Activated CD8-positive, alpha-beta T cell treated with anti-CD3 and anti-CD28 coated beads, Interleukin-2, amount 10 ng/mL, durations not matched to agents 7 days and 5 days (primary cell): ENCODE measurements at regions not wholly inside any gene's neighbourhood (a gene's known extent, or its start where the extent isn't known, plus 50 kb on each side); places are given as distances from the start of the nearest gene placed in this dataset.

Source experiments
- ATAC-seq: fragments of 150-1000 bp; cut with Tn5 transposase; one replicate; pipeline ENCODE4 v1.10.0; 2021; ENCODE audit warnings: moderate library complexity
- CTCF ChIA-PET: fragments of 350-600 bp; sonication (Branson Sonifier 250); formaldehyde crosslinking; loops from one replicate; lab custom pipeline; 2021; ENCODE audit warnings: antibody characterized with exemption; lab: Charles Lee
- POLR2A ChIA-PET: fragments of 350-600 bp; sonication (Branson Sonifier 250); formaldehyde crosslinking; loops from one replicate; lab custom pipeline; 2021; ENCODE audit warnings: antibody characterized with exemption; lab: Charles Lee
- DNase-seq: peaks from one replicate; pipeline ENCODE4 v3.0.0-alpha.2; 2020
- H3K27ac Mint-ChIP-seq: one replicate; pipeline ENCODE4 v1.8.0; 2021; ENCODE audit warnings: mild to moderate bottlenecking, mixed read lengths
- H3K27me3 Mint-ChIP-seq: one replicate; pipeline ENCODE4 v1.8.0; 2021; ENCODE audit warnings: low read depth, mixed read lengths
- H3K36me3 Mint-ChIP-seq: one replicate; pipeline ENCODE4 v1.8.0; 2021; ENCODE audit warnings: low read depth, mixed read lengths
- H3K4me1 Mint-ChIP-seq: one replicate; pipeline ENCODE4 v1.8.0; 2021; ENCODE audit warnings: low read depth, mixed read lengths
- H3K4me3 Mint-ChIP-seq: one replicate; pipeline ENCODE4 v1.8.0; 2021; ENCODE audit warnings: mild to moderate bottlenecking, mixed read lengths
- H3K9me3 Mint-ChIP-seq: one replicate; pipeline ENCODE4 v1.8.0; 2022; ENCODE audit warnings: mixed read lengths; ENCODE audit not compliant: insufficient read depth

GRCh38 chr6:14571001-14571400, 453.4 kb downstream of the CD83 start:
- Mint-ChIP-seq H3K9me3 (no peaks in the 10 kb centered on the region), H3K27me3 (peaks cover 14% of the 10 kb centered on the region), H3K4me1 (no peaks in the 10 kb centered on the region), H3K36me3 (no peaks in the 10 kb centered on the region), H3K4me3 (no peak overlapping the region), H3K27ac (no peak overlapping the region)
- POLR2A ChIA-PET = interaction anchor here (0.6 kb wide), 1 partner anchor 43 kb away, joined by 3 read pairs; no protein-coding TSS in a partner anchor
- DNase-seq (no peak), ATAC-seq (no peak)
- CTCF ChIA-PET = no interaction called here

- ATAC-seq (no peak), DNase-seq (no peak)
- H3K4me3 Mint-ChIP-seq = no peak overlapping the region
- no peaks in the 10 kb centered on the region for H3K4me1 Mint-ChIP-seq
- CTCF ChIA-PET = no interaction called here
- H3K27ac Mint-ChIP-seq = no peak overlapping the region
- no peaks in the 10 kb centered on the region for H3K36me3 Mint-ChIP-seq
- POLR2A ChIA-PET = no interaction called here
- peaks cover 12% of the 10 kb centered on the region for H3K27me3 Mint-ChIP-seq
- no peaks in the 10 kb centered on the region for H3K9me3 Mint-ChIP-seq
Measured at GRCh38 chr6:14571746-14572145, 454.2 kb downstream of the CD83 start.

DNA sequence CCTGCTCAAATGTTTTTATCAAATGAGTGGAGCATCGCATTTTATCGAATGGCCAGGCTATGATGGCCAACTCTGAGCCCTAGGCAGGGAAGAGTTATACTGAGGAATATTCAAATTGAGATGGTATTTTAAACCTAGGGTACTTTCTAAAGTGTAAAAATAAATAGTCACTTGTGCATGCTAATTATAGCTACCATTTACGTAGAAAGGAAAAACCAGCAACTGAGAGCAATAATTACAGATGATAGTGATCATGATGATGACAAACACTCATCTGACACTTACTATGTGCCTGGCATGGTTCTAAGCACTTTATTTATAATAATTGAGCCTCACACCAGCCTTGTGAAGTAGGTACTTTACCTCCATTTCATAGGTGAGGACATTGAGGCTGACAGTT, 455.7 kb downstream of the CD83 start:
- no peaks in the 10 kb centered on the region for H3K9me3 Mint-ChIP-seq
- ChIA-PET POLR2A (no interaction called here), CTCF (no interaction called here)
- H3K27ac Mint-ChIP-seq = no peak overlapping the region
- DNase-seq (no peak), ATAC-seq (no peak)
- H3K36me3 Mint-ChIP-seq = no peaks in the 10 kb centered on the region
- H3K4me3 Mint-ChIP-seq = no peak overlapping the region
- peaks cover 6% of the 10 kb centered on the region for H3K27me3 Mint-ChIP-seq
- H3K4me1 Mint-ChIP-seq = no peaks in the 10 kb centered on the region

DNA sequence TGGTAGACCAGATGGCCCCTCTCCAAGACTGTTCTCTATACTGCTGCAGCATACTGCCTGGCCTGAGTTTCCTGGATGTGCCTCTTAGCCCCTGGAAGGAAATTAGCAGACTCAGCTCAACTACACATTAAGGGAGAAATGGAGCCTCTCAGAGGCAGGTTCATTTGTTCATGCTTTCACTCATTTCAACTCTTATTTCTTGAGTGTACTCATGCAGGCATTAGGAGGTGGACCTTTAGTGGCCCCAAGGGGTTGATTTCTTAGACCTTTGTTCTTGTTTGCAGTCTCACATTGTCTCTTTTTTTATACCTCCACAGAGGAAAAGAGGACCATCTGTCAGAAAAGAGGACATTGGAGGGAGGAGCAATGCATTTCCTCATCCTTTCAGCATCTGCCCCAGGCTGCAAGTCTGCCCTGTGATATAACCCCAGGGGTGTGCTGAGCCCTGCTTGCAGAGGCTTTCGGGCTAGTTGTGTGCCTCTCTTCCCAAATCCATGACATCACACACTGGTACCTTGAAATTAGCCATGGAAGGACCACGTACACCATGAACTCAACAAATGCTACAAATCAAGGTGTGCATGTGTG, 456.2 kb downstream of the CD83 start:
- ChIA-PET POLR2A (no interaction called here), CTCF (no interaction called here)
- DNase-seq = no peak
- Mint-ChIP-seq H3K4me3 (no peak overlapping the region), H3K27ac (no peak overlapping the region), H3K36me3 (no peaks in the 10 kb centered on the region), H3K27me3 (peaks cover 6% of the 10 kb centered on the region), H3K4me1 (no peaks in the 10 kb centered on the region), H3K9me3 (no peaks in the 10 kb centered on the region)
- ATAC-seq = no peak

DNA sequence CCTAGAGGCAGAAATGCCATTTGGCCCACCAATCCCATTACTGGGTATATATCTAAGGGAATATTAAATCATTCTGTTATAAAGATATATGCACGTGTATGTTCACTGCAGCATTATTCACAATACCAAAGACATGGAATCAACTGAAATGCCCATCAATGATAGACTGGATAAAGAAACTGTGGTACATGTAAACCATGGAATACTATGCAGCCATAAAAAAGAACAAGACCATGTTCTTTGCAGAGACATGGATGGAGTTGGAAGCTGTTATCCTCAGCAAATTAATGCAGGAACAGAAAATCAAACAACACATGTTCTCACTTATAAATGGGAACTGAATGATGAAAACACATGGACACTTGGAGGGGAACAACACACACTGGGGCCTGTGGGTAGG, 458.4 kb downstream of the CD83 start:
- POLR2A ChIA-PET = no interaction called here
- Mint-ChIP-seq H3K4me3 (no peak overlapping the region), H3K9me3 (no peaks in the 10 kb centered on the region), H3K36me3 (no peaks in the 10 kb centered on the region), H3K27me3 (no peaks in the 10 kb centered on the region), H3K4me1 (no peaks in the 10 kb centered on the region), H3K27ac (no peak overlapping the region)
- ATAC-seq = no peak
- CTCF ChIA-PET = no interaction called here
- no peak for DNase-seq

DNA sequence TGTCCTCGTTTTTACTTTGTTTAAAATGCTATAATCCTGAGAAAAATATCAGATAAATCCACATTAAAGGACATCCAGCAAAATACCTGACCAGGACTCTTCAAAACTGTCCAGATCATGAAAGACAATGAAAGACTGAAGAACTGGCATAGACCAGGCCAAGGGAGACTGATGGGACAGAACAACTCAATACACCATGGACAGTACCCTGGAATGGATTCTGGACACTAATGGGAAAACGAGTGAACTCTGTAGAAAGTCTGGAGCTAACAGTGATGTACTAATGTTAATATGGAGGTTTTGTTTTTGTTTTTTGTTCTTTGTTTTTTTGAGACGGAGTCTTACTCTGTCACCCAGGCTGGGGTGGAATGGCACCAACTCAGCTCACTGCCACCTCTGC, 461.4 kb downstream of the CD83 start:
- ChIA-PET CTCF (no interaction called here), POLR2A (no interaction called here)
- no peaks in the 10 kb centered on the region for H3K4me1 Mint-ChIP-seq
- no peak for DNase-seq
- no peak overlapping the region for H3K27ac Mint-ChIP-seq
- no peaks in the 10 kb centered on the region for H3K36me3 Mint-ChIP-seq
- no peak overlapping the region for H3K4me3 Mint-ChIP-seq
- H3K27me3 Mint-ChIP-seq = no peaks in the 10 kb centered on the region
- no peaks in the 10 kb centered on the region for H3K9me3 Mint-ChIP-seq
- no peak for ATAC-seq

GRCh38 chr6:14582749-14583148, 465.2 kb downstream of the CD83 start:
- Mint-ChIP-seq H3K4me3 (no peak overlapping the region), H3K4me1 (no peaks in the 10 kb centered on the region), H3K36me3 (no peaks in the 10 kb centered on the region), H3K27me3 (peaks cover 3% of the 10 kb centered on the region), H3K9me3 (no peaks in the 10 kb centered on the region), H3K27ac (no peak overlapping the region)
- POLR2A ChIA-PET = no interaction called here
- no peak for ATAC-seq
- DNase-seq = no peak
- CTCF ChIA-PET = interaction anchor here (0.6 kb wide), 1 partner anchor 50 kb away, joined by 3 read pairs; no protein-coding TSS in a partner anchor

- DNase-seq = no peak
- ChIA-PET POLR2A (no interaction called here), CTCF (no interaction called here)
- no peaks in the 10 kb centered on the region for H3K36me3 Mint-ChIP-seq
- H3K4me1 Mint-ChIP-seq = no peaks in the 10 kb centered on the region
- peaks cover 8% of the 10 kb centered on the region for H3K27me3 Mint-ChIP-seq
- no peak overlapping the region for H3K4me3 Mint-ChIP-seq
- no peak overlapping the region for H3K27ac Mint-ChIP-seq
- H3K9me3 Mint-ChIP-seq = no peaks in the 10 kb centered on the region
- ATAC-seq = no peak
Measured at GRCh38 chr6:14583826-14584225, 466.3 kb downstream of the CD83 start.

GRCh38 chr6:14584450-14584849, 466.9 kb downstream of the CD83 start:
- Mint-ChIP-seq H3K4me3 (no peak overlapping the region), H3K27ac (no peak overlapping the region), H3K4me1 (no peaks in the 10 kb centered on the region), H3K36me3 (no peaks in the 10 kb centered on the region), H3K9me3 (no peaks in the 10 kb centered on the region), H3K27me3 (peaks cover 8% of the 10 kb centered on the region)
- DNase-seq = no peak
- CTCF ChIA-PET = no interaction called here
- POLR2A ChIA-PET = no interaction called here
- no peak for ATAC-seq

DNA sequence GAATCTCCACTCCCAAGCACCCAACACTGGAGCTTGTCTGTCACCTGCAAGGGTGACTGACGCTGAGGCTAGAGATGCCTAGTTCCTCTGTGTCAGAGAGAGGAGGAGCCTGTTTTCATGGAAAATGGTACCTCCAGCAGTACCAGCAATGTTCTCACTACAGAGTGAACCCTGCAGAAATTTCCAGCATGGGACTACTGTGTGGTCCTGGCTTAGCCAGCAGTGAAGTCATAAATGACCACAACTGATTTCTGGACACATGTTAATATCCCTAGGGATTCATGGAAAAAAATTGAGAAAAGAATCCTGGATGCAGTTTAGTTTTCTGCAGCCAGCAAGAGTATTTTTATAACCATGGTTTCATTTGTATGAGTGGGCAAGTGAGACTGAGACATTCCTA, 468.1 kb downstream of the CD83 start:
- DNase-seq (no peak), ATAC-seq (no peak)
- H3K27me3 Mint-ChIP-seq = peaks cover 10% of the 10 kb centered on the region
- ChIA-PET CTCF (no interaction called here), POLR2A (no interaction called here)
- H3K4me1 Mint-ChIP-seq = no peaks in the 10 kb centered on the region
- no peak overlapping the region for H3K27ac Mint-ChIP-seq
- H3K4me3 Mint-ChIP-seq = no peak overlapping the region
- H3K36me3 Mint-ChIP-seq = no peaks in the 10 kb centered on the region
- H3K9me3 Mint-ChIP-seq = no peaks in the 10 kb centered on the region

DNA sequence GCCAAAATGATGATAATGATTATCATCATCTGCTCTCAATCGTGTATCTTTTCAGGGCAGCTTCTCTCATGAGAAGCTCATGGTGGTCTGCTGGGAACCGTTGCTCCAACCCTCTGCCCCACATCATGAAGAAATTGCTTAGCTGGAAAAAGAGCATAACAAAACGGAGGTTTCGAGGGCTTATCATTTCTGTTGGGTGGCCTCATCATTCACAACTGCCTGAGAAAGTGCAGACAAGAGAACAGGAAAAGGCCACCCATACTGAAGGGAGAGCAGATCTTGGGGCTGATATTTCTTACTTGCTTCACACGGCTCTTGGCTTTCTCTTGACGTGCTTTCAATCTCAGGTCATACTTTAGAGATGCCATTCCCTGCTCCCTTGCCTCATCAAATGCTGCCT, 471.6 kb downstream of the CD83 start:
- Mint-ChIP-seq H3K36me3 (no peaks in the 10 kb centered on the region), H3K4me3 (no peak overlapping the region), H3K27ac (no peak overlapping the region), H3K4me1 (no peaks in the 10 kb centered on the region), H3K9me3 (no peaks in the 10 kb centered on the region), H3K27me3 (peaks cover 10% of the 10 kb centered on the region)
- DNase-seq = no peak
- ATAC-seq = no peak
- POLR2A ChIA-PET = no interaction called here
- CTCF ChIA-PET = interaction anchor here (1.2 kb wide), 1 partner anchor 26 kb away, joined by 3 read pairs; no protein-coding TSS in a partner anchor

- H3K27ac Mint-ChIP-seq = no peak overlapping the region
Measured at GRCh38 chr6:14590586-14590985, 473.0 kb downstream of the CD83 start.

DNA sequence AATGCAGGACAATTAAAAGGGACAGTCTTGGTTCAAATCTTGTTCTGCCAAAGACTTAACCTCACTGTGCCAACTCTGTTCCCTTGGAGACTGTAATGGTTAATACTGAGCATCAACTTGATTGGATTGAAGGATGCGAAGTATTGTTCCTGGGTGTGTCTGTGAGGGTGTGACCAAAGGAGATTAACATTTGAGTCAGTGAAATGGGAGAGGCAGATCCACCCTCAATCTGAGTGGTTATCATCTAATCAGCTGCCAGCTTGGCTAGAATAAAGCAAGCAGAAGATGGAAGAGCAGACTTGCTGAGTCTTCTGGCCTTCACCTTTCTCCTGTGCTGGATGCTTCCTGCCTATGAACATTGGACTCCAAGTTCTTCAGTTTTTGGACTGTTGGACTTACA, 474.4 kb downstream of the CD83 start:
- ATAC-seq = no peak

More at GRCh38 chr6:14590586-14590985, 473.0 kb downstream of the CD83 start:
- DNase-seq = no peak
- Mint-ChIP-seq H3K4me3 (no peak overlapping the region), H3K36me3 (no peaks in the 10 kb centered on the region), H3K27me3 (peaks cover 10% of the 10 kb centered on the region), H3K4me1 (no peaks in the 10 kb centered on the region), H3K9me3 (peaks cover 4% of the 10 kb centered on the region)
- CTCF ChIA-PET = no interaction called here
- ATAC-seq = no peak
- POLR2A ChIA-PET = no interaction called here

More for the DNA sequence above, 474.4 kb downstream of the CD83 start:
- H3K9me3 Mint-ChIP-seq = peaks cover 14% of the 10 kb centered on the region
- peaks cover 8% of the 10 kb centered on the region for H3K4me1 Mint-ChIP-seq
- no peak overlapping the region for H3K27ac Mint-ChIP-seq
- peaks cover 10% of the 10 kb centered on the region for H3K27me3 Mint-ChIP-seq
- H3K36me3 Mint-ChIP-seq = no peaks in the 10 kb centered on the region
- DNase-seq = no peak
- CTCF ChIA-PET = no interaction called here
- POLR2A ChIA-PET = no interaction called here
- no peak overlapping the region for H3K4me3 Mint-ChIP-seq
